Spleen (tissue), 11 donors: ENCODE measurements at regions not wholly inside any gene's neighbourhood (a gene's known extent, or its start where the extent isn't known, plus 50 kb on each side); places are given as distances from the start of the nearest gene placed in this dataset.
"Not testable (repeated sequence)": the region's sequence is repeated elsewhere in the genome, so short reads cannot be mapped to it uniquely, and the experiment has no call there.

Experiments used
- DNase-seq: peaks from one replicate; pipeline ENCODE4 v3.0.0-alpha.2; 2020
- H3K27ac ChIP-seq, 8 donors: fragments of 200-600 bp; sonication (generic) in 7 of 8; 1 replicate in 4 of 8; 2 replicates in 4 of 8; pipeline versions ENCODE4 v1.5.0 to v1.8.0; 2016 to 2021; ENCODE audit warnings: inconsistent platforms in 4 of 8, mild to moderate bottlenecking in 4 of 8, moderate library complexity in 1 of 8
- H3K27me3 ChIP-seq, 7 donors: fragments of 200-600 bp; sonication (generic) in 6 of 7; replicated peaks in 1 of 7; 1 replicate in 4 of 7; 2 replicates in 3 of 7; pipeline versions ENCODE4 v1.5.0 to v1.8.0; 2016 to 2021; ENCODE audit warnings: inconsistent platforms in 3 of 7, mild to moderate bottlenecking in 1 of 7
- H3K36me3 ChIP-seq, 6 donors: fragments of 200-600 bp; sonication (generic) in 5 of 6; 1 replicate in 4 of 6; 2 replicates in 2 of 6; pipeline versions ENCODE4 v1.5.0 to v1.8.0; 2016 to 2021; ENCODE audit warnings: inconsistent platforms in 2 of 6
- H3K4me1 ChIP-seq, 6 donors: fragments of 200-600 bp; sonication (generic) in 5 of 6; 1 replicate in 3 of 6; 2 replicates in 3 of 6; pipeline versions ENCODE4 v1.5.0 to v1.8.0; 2016 to 2021; ENCODE audit warnings: inconsistent platforms in 3 of 6
- H3K4me3 ChIP-seq, 8 donors: fragments of 200-600 bp; sonication (generic) in 7 of 8; 1 replicate in 4 of 8; 2 replicates in 4 of 8; pipeline versions ENCODE4 v1.5.0 to v1.8.0; 2016 to 2021; ENCODE audit warnings: inconsistent platforms in 4 of 8, mild to moderate bottlenecking in 4 of 8, moderate library complexity in 2 of 8
- H3K9me3 ChIP-seq, 8 donors: fragments of 200-600 bp; sonication (generic) in 7 of 8; 1 replicate in 4 of 8; 2 replicates in 4 of 8; pipeline versions ENCODE4 v1.5.0 to v1.8.0; 2016 to 2021; ENCODE audit warnings: inconsistent platforms in 4 of 8
- POLR2A ChIP-seq, 3 donors: fragments of 450-650 bp; IDR thresholded peaks; one replicate each; pipeline ENCODE4 v1.5.1; 2017; ENCODE audit warnings: antibody characterized with exemption in 3 of 3, mild to moderate bottlenecking in 1 of 3
- POLR2AphosphoS5 ChIP-seq, 3 donors: sonication (generic); formaldehyde crosslinking; IDR thresholded peaks; one replicate each; pipeline ENCODE4 v1.5.1; 2017; ENCODE audit warnings: antibody characterized with exemption in 3 of 3
- WGBS, 5 donors: extraction: QIAGEN DNeasy Blood & Tissue Kit in 3 of 5; methylation state at CpG; one replicate each; pipeline versions ENCODE4 v1.1.5 to v1.1.7; 2013 to 2018; 5-methylcytosine and 5-hydroxymethylcytosine counted together
- intact Hi-C: fragments of 100-400 bp; cut with DNase I; formaldehyde crosslinking; loops from one replicate; pipeline ENCODE4 v1.15.0; 2023; ENCODE audit warnings: low total_unique reads
- TF ChIP-seq, protein P1 (sequence below), 11 experiments: fragments of 200-600 bp in 7 of 11; fragments of 450-650 bp in 4 of 11; sonication (generic) in 4 of 11; IDR thresholded peaks in 8 of 11; conservative IDR thresholded peaks in 3 of 11; 1 replicate in 7 of 11; 2 replicates in 4 of 11; pipeline versions ENCODE4 v1.4.0 to v1.8.0; 2016 to 2021; ENCODE audit warnings: antibody characterized with exemption in 11 of 11, inconsistent platforms in 4 of 11, mild to moderate bottlenecking in 1 of 11
- donor health status: healthy with polysubstance abuse.
- donor health status: DM: no; HTN: no; CAD: no; lungs with moderate emphysema.
- donor health status: DM: no; HTN: no; CAD: no.
- donor health status: Bipolar disorder and iron deficiency.
- donor health status: healthy.
- donor health status: DM: no; HTN: no; CAD: no.
- donor health status: DM: yes; HTN: yes; CAD: no.

DNA sequence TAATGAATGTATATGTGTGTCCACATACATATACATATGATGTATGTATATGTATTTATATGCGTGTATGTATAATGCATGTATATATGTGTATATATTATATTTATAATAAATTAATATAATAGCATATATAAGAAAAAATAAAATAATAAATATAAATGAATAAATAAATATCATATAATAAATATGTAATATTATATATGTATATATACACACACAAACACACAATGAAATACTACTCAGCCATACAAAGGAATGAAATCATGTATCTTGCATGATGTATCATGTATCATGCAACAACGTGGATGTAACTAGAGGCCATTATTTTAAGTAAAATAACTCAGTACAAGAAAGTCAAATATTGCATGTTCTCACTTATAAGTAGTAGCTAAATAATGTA lies 788.7 kb upstream of the CHORDC1 start:
- H3K36me3 ChIP-seq = no peaks in the 10 kb centered on the region
- no peak overlapping the region for H3K27ac ChIP-seq
- intact Hi-C loops = no loop called here
- H3K27me3 ChIP-seq = no peaks in the 10 kb centered on the region
- H3K9me3 ChIP-seq = peaks cover 0 to 34% (median 18%) of the 10 kb centered on the region in 8 donors
- TF ChIP-seq POLR2A (IDR thresholded peaks at IDR 0.05) (no peak), POLR2AphosphoS5 (IDR thresholded peaks at IDR 0.05) (no peak)
- TF ChIP-seq, protein P1, sequence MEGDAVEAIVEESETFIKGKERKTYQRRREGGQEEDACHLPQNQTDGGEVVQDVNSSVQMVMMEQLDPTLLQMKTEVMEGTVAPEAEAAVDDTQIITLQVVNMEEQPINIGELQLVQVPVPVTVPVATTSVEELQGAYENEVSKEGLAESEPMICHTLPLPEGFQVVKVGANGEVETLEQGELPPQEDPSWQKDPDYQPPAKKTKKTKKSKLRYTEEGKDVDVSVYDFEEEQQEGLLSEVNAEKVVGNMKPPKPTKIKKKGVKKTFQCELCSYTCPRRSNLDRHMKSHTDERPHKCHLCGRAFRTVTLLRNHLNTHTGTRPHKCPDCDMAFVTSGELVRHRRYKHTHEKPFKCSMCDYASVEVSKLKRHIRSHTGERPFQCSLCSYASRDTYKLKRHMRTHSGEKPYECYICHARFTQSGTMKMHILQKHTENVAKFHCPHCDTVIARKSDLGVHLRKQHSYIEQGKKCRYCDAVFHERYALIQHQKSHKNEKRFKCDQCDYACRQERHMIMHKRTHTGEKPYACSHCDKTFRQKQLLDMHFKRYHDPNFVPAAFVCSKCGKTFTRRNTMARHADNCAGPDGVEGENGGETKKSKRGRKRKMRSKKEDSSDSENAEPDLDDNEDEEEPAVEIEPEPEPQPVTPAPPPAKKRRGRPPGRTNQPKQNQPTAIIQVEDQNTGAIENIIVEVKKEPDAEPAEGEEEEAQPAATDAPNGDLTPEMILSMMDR (IDR thresholded peaks at IDR 0.05 in 8 of 11, conservative IDR thresholded peaks at IDR 0.05 in 3 of 11) = no peak
- no peak for DNase-seq
- H3K4me3 ChIP-seq = no peak overlapping the region
- WGBS, 5 donors = 60 to 91% (median 89%) methylated on average over 2 of the region's 2 CpGs
- H3K4me1 ChIP-seq = no peaks in the 10 kb centered on the region

DNA sequence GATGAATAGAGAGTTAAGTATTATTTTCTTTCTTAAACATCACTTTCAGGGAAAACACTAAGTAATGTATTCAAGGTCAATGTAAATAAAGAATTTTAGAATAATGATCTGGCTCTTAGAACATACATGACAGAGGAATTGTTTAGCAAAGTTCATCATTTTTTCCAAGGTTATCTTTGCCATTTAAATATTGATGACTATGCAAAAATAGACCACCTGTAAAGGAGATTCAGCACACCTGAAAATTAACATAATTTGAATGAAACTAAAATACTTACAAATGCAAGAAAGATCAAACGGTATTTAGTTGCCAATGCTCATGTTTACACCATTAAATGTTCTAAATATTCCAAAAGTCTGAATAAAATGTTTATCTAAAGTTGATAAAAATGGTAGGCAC lies 782.6 kb upstream of the CHORDC1 start:
- H3K4me1 ChIP-seq = no peaks in the 10 kb centered on the region
- no peaks in the 10 kb centered on the region for H3K36me3 ChIP-seq
- intact Hi-C loops = no loop called here
- H3K27ac ChIP-seq = no peak overlapping the region
- TF ChIP-seq, protein P1 (IDR thresholded peaks at IDR 0.05 in 8 of 11, conservative IDR thresholded peaks at IDR 0.05 in 3 of 11) = no peak
- TF ChIP-seq POLR2AphosphoS5 (IDR thresholded peaks at IDR 0.05) (no peak), POLR2A (IDR thresholded peaks at IDR 0.05) (no peak)
- peaks cover 0 to 21% (median 15%) of the 10 kb centered on the region in 8 donors for H3K9me3 ChIP-seq
- 31 to 54% (median 41%) methylated on average over 1 of the region's 1 CpG for WGBS, 5 donors
- DNase-seq = no peak
- no peaks in the 10 kb centered on the region for H3K27me3 ChIP-seq
- no peak overlapping the region for H3K4me3 ChIP-seq

DNA sequence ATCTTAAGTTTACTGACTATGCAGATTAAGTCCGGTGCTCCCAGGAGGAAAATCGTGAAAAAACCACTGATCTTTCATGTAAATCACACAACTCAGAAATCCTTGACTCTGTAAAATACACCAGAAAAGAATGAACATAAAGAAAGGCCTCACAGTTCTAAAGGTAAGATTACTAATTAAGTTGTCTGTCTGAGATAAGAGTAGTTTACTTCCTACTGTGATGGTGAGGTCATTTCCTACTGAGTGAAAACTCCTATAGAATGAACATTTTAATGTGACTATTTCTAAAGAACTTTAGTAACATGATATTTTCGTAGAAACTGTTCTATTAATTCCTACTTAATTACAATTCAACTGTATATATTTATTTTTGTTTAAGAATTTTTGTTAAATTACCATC lies 774.4 kb upstream of the CHORDC1 start:
- H3K36me3 ChIP-seq = no peaks in the 10 kb centered on the region
- no peak overlapping the region for H3K27ac ChIP-seq
- TF ChIP-seq POLR2AphosphoS5 (IDR thresholded peaks at IDR 0.05) (no peak), POLR2A (IDR thresholded peaks at IDR 0.05) (no peak)
- TF ChIP-seq, protein P1 (IDR thresholded peaks at IDR 0.05 in 8 of 11, conservative IDR thresholded peaks at IDR 0.05 in 3 of 11) = no peak
- intact Hi-C loops = no loop called here
- no peak overlapping the region for H3K4me3 ChIP-seq
- WGBS, 5 donors = 67 to 84% (median 72%) methylated on average over 3 of the region's 3 CpGs
- peaks cover 0 to 8% (median 0%) of the 10 kb centered on the region in 8 donors for H3K9me3 ChIP-seq
- no peak for DNase-seq
- no peaks in the 10 kb centered on the region for H3K4me1 ChIP-seq
- no peaks in the 10 kb centered on the region for H3K27me3 ChIP-seq

DNA sequence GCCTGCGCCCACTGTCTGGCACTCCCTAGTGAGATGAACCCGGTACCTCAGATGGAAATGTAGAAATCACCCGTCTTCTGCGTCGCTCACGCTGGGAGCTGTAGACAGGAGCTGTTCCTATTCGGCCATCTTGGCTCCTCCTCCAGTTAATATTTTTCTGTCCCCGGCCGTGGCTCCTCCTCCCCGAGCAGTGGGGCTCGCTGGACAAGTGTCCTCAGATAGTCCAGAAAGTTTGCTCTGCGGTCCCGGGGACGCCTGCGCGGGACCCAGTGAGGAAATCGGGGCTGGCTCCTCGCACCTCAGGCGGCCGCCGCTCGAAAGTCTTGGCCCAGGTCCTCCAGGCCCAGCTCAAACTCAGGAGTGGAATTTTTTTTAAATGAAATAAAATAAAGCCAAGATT lies 749.3 kb upstream of the CHORDC1 start:
- intact Hi-C loops, H3K36me3 ChIP-seq, H3K27ac ChIP-seq, H3K4me1 ChIP-seq, H3K4me3 ChIP-seq, DNase-seq, H3K27me3 ChIP-seq: not testable (repeated sequence)
- WGBS, 5 donors = 86 to 98% (median 87%) methylated on average over 12 to 20 of the region's 22 CpGs
- peaks cover 0 to 19% (median 15%) of the 10 kb centered on the region in 8 donors for H3K9me3 ChIP-seq

DNA sequence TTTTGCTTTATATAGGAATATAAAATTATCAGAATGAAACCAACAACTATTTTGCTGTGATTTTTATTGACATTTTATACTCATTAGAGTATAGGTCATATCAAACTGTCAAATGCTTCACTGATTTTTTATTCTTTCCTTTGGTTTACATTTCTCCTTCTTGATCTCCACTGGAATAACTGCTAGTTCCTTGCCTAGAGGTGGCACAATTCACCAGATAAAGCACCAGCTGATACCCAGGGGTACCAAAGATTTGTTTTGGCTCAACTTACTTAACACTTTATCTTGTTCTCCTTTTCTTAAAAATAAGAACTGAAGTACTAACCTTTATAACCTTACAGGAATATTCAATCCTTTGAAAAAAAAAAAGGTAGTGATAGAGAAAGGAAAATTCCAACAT lies 725.1 kb upstream of the CHORDC1 start:
- peaks cover 0 to 3% (median 0%) of the 10 kb centered on the region in 8 donors for H3K9me3 ChIP-seq
- H3K27me3 ChIP-seq = no peaks in the 10 kb centered on the region
- no peaks in the 10 kb centered on the region for H3K36me3 ChIP-seq
- no peaks in the 10 kb centered on the region for H3K4me1 ChIP-seq
- intact Hi-C loops = no loop called here
- no peak overlapping the region for H3K27ac ChIP-seq
- TF ChIP-seq, protein P1 (IDR thresholded peaks at IDR 0.05 in 8 of 11, conservative IDR thresholded peaks at IDR 0.05 in 3 of 11) = no peak
- TF ChIP-seq POLR2A (IDR thresholded peaks at IDR 0.05) = no peak
- TF ChIP-seq POLR2AphosphoS5 (IDR thresholded peaks at IDR 0.05) = no peak
- DNase-seq = no peak
- no peak overlapping the region for H3K4me3 ChIP-seq
